Ishikawa (cell line): ENCODE measurements at regions not wholly inside any gene's neighbourhood (a gene's known extent, or its start where the extent isn't known, plus 50 kb on each side); places are given as distances from the start of the nearest gene placed in this dataset.
A peak's percentile ranks its signal among the peaks of the same experiment; 100 is the strongest.

ENCODE experiments used
- CEBPB ChIP-seq: IDR thresholded peaks from 2 replicates; pipeline ENCODE4 v1.6.1; 2012
- CREB1 ChIP-seq: IDR thresholded peaks from 2 replicates; pipeline ENCODE4 v1.6.1; 2012; ENCODE audit warnings: low read depth
- EGR1 ChIP-seq: IDR thresholded peaks from 2 replicates; pipeline ENCODE4 v1.6.1; 2012
- EP300 ChIP-seq: IDR thresholded peaks from 2 replicates; pipeline ENCODE4 v1.6.1; 2012; ENCODE audit warnings: borderline replicate concordance
- MAX ChIP-seq: IDR thresholded peaks from 2 replicates; pipeline ENCODE4 v1.6.1; 2012
- RAD21 ChIP-seq: IDR thresholded peaks from 2 replicates; pipeline ENCODE4 v1.6.1; 2012; ENCODE audit warnings: low read depth
- TEAD4 ChIP-seq: IDR thresholded peaks from 2 replicates; pipeline ENCODE4 v1.6.1; 2012
- USF1 ChIP-seq: IDR thresholded peaks from 2 replicates; pipeline ENCODE4 v1.6.1; 2012
- YY1 ChIP-seq: IDR thresholded peaks from 2 replicates; pipeline ENCODE4 v1.6.1; 2012; ENCODE audit warnings: low read depth

- TF ChIP-seq MAX (no peak), USF1 (no peak), CEBPB (no peak), RAD21 (peak; percentile 22; the same call in 1 of the 2 replicates), EP300 (no peak), YY1 (no peak), EGR1 (no peak), CREB1 (no peak), TEAD4 (peak; percentile 75)
These were observed 241.0 kb downstream of the NSUN3 start for GRCh38 chr3:94303897-94304296.
